ENCODE measurements at regions not wholly inside any gene's neighbourhood (a gene's known extent, or its start where the extent isn't known, plus 50 kb on each side); places are given as distances from the start of the nearest gene placed in this dataset.

GRCh38 chr6:51533962-51534361, 553.5 kb downstream of the PKHD1 start:
- no peak for TF ChIP-seq ZFP30 (CRISPR knock-in tag; IDR thresholded peaks at IDR 0.05)
- no peak for TF ChIP-seq PATZ1 (CRISPR knock-in tag; IDR thresholded peaks at IDR 0.05; ENCODE audit: borderline replicate concordance)
- no peak for TF ChIP-seq ISL1 (CRISPR knock-in tag; IDR thresholded peaks at IDR 0.05)
- TF ChIP-seq PPARA (CRISPR knock-in tag; IDR thresholded peaks at IDR 0.05; ENCODE audit: borderline replicate concordance): no peak
- TF ChIP-seq POU6F1 (CRISPR knock-in tag; IDR thresholded peaks at IDR 0.05; ENCODE audit: borderline replicate concordance, low read depth): no peak
- no peak for TF ChIP-seq ZNF70 (CRISPR knock-in tag; IDR thresholded peaks at IDR 0.05)
- no peak for TF ChIP-seq ZNF8 (CRISPR knock-in tag; IDR thresholded peaks at IDR 0.05)

Measured in SK-N-SH treated with all-trans-retinoic acid at 6 μM for 48 hours (cell line).